ENCODE measurements at regions not wholly inside any gene's neighbourhood (a gene's known extent, or its start where the extent isn't known, plus 50 kb on each side); places are given as distances from the start of the nearest gene placed in this dataset.
"Not testable (repeated sequence)": the region's sequence is repeated elsewhere in the genome, so short reads cannot be mapped to it uniquely, and the experiment has no call there.

- Histone ChIP-seq H3K4me1 (ENCODE audit: low read depth) (no peaks in the 10 kb centered on the region), H3K36me3 (no peaks in the 10 kb centered on the region)
Measured at GRCh38 chr4:115213716-115214115, 100.3 kb upstream of the NDST4 start.

GRCh38 chr4:115201042-115201330 is 87.6 kb upstream of the NDST4 start:
- no peak for DNase-seq (ENCODE audit: low read depth in 1 of 2, low spot score in 1 of 2)
- H3K4me3 ChIP-seq = no peak overlapping the region
- TF ChIP-seq, protein P1, sequence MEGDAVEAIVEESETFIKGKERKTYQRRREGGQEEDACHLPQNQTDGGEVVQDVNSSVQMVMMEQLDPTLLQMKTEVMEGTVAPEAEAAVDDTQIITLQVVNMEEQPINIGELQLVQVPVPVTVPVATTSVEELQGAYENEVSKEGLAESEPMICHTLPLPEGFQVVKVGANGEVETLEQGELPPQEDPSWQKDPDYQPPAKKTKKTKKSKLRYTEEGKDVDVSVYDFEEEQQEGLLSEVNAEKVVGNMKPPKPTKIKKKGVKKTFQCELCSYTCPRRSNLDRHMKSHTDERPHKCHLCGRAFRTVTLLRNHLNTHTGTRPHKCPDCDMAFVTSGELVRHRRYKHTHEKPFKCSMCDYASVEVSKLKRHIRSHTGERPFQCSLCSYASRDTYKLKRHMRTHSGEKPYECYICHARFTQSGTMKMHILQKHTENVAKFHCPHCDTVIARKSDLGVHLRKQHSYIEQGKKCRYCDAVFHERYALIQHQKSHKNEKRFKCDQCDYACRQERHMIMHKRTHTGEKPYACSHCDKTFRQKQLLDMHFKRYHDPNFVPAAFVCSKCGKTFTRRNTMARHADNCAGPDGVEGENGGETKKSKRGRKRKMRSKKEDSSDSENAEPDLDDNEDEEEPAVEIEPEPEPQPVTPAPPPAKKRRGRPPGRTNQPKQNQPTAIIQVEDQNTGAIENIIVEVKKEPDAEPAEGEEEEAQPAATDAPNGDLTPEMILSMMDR (IDR thresholded peaks at IDR 0.05; ENCODE audit: low read depth, low read length) = no peak
- no peaks in the 10 kb centered on the region for H3K9me3 ChIP-seq (ENCODE audit: low read depth)
- H3K27ac ChIP-seq = no peak overlapping the region
- H3K27me3 ChIP-seq = no peaks in the 10 kb centered on the region
- peaks cover 7% of the 10 kb centered on the region for H3K4me1 ChIP-seq (ENCODE audit: low read depth)
- H3K36me3 ChIP-seq = no peaks in the 10 kb centered on the region

More at GRCh38 chr4:115213716-115214115, 100.3 kb upstream of the NDST4 start:
- Histone ChIP-seq H3K9me3 (ENCODE audit: low read depth) (no peaks in the 10 kb centered on the region), H3K4me3 (no peak overlapping the region), H3K27ac (no peak overlapping the region), H3K27me3 (no peaks in the 10 kb centered on the region)
- DNase-seq (ENCODE audit: low read depth in 1 of 2, low spot score in 1 of 2) = no peak
- TF ChIP-seq, protein P1 (IDR thresholded peaks at IDR 0.05; ENCODE audit: low read depth, low read length) = no peak

DNA sequence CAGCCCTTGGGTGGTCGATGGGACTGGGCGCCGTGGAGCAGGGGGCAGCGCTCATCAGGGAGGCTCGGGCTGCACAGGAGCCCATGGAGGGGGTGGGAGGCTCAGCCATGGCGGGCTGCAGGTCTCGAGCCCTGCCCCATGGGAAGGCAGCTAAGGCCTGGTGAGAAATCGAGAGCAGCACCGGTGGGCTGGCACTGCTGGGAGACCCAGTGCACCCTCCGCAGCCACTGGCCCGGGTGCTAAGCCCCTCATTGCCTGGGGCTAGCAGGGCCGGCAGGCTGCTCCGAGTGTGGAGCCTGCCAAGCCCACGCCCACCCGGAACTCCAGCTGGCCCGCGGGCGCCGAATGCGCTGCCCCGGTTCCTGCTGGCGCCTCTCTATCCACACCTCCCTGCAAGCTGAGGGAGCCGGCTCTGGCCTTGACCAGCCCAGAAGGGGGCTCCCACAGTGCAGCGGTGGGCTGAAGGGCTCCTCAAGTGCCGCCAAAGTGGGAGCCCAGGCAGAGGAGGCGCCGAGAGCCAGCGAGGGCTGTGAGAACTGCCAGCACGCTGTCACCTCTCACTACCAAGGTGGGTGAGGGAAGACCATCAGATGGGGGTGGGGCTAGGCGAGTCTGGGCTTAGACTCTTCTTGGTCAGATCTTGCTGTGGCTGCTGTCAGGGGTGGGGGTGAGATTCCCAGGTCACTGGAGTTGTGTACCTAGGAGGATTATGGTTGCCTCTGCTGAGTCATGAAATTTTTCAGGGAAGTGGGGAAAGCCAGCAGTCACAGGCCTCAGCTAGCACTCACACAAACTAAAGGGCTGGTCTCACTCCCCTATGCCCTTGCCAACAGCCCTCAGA is 87.0 kb upstream of the NDST4 start:
- not testable (repeated sequence) for H3K4me3 ChIP-seq; H3K27ac ChIP-seq; DNase-seq (ENCODE audit: low read depth in 1 of 2, low spot score in 1 of 2); H3K36me3 ChIP-seq; H3K9me3 ChIP-seq (ENCODE audit: low read depth); H3K4me1 ChIP-seq (ENCODE audit: low read depth); H3K27me3 ChIP-seq

DNA sequence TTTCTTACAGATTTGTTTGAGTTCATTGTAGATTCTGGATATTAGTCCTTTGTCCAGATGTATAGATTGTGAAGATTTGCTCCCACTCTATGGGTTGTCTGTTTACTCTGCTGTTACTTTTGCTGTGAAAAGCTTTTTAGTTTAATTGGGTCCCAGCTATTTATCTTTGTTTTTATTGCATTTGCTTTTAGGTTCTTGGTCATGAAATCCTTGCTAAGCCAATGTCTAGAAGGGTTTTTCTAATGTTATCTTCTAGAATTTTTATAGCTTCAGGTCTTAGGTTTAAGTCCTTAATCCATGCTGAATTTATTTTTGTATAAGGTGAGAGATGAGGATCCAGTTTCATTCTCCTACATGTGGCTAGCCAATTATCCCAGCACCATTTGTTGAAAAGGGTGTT is 81.2 kb upstream of the NDST4 start:
- not testable (repeated sequence) for H3K9me3 ChIP-seq (ENCODE audit: low read depth); H3K27me3 ChIP-seq; H3K36me3 ChIP-seq; DNase-seq (ENCODE audit: low read depth in 1 of 2, low spot score in 1 of 2); H3K4me3 ChIP-seq; H3K4me1 ChIP-seq (ENCODE audit: low read depth); H3K27ac ChIP-seq

DNA sequence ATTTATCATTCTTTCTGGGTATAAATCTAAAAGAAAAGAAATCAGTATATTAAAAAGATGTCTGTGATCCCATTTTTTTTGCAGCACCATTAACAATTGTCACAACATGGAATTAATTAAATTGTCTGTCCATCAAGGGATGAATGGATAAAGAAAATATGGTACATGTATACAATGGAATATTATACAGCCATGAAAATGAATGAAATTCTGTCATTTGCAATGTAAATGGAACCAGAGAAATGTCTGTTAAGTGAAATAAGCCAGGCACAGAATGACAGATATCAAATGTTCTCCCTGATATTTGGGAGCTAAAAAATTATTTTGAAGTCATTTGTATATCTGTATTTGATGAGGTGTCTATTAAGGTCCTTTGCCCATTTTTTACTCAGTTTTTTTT is 77.1 kb upstream of the NDST4 start:
- no peak for DNase-seq (ENCODE audit: low read depth in 1 of 2, low spot score in 1 of 2)
- no peak overlapping the region for H3K4me3 ChIP-seq
- H3K9me3 ChIP-seq (ENCODE audit: low read depth) = no peaks in the 10 kb centered on the region
- H3K27me3 ChIP-seq = no peaks in the 10 kb centered on the region
- TF ChIP-seq, protein P1 (IDR thresholded peaks at IDR 0.05; ENCODE audit: low read depth, low read length) = no peak
- no peak overlapping the region for H3K27ac ChIP-seq
- H3K4me1 ChIP-seq (ENCODE audit: low read depth) = no peaks in the 10 kb centered on the region
- no peaks in the 10 kb centered on the region for H3K36me3 ChIP-seq

- no peaks in the 10 kb centered on the region for H3K4me1 ChIP-seq (ENCODE audit: low read depth)
- TF ChIP-seq, protein P1 (IDR thresholded peaks at IDR 0.05; ENCODE audit: low read depth, low read length) = no peak
- no peaks in the 10 kb centered on the region for H3K36me3 ChIP-seq
- H3K4me3 ChIP-seq = no peak overlapping the region
- no peaks in the 10 kb centered on the region for H3K9me3 ChIP-seq (ENCODE audit: low read depth)
- no peaks in the 10 kb centered on the region for H3K27me3 ChIP-seq
- no peak overlapping the region for H3K27ac ChIP-seq
- DNase-seq (ENCODE audit: low read depth in 1 of 2, low spot score in 1 of 2) = no peak
Measured at GRCh38 chr4:115187136-115187535, 73.7 kb upstream of the NDST4 start.

GRCh38 chr4:115179438-115180062 is 66.1 kb upstream of the NDST4 start:
- not testable (repeated sequence) for H3K27ac ChIP-seq; H3K4me3 ChIP-seq; H3K4me1 ChIP-seq (ENCODE audit: low read depth); H3K36me3 ChIP-seq; H3K27me3 ChIP-seq; DNase-seq (ENCODE audit: low read depth in 1 of 2, low spot score in 1 of 2); H3K9me3 ChIP-seq (ENCODE audit: low read depth)

DNA sequence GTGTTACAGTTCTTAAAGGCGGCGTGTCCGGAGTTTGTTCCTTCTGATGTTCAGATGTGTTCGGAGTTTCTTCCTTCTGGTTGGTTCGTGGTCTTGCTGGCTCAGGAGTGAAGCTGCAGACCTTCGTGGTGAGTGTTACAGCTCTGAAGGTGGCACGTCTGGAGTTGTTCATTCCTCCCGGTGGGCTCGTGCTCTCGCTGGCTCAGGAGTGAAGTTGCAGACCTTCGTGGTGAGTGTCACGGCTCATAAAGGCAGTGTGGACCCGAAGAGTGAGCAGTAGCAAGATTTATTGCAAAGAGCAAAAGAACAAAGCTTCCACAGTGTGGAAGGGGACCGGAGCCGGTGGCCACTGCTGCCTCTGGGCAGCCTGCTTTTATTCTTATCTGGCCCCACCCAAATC is 65.3 kb upstream of the NDST4 start:
- not testable (repeated sequence) for H3K9me3 ChIP-seq (ENCODE audit: low read depth); H3K36me3 ChIP-seq; H3K4me1 ChIP-seq (ENCODE audit: low read depth); H3K4me3 ChIP-seq; H3K27ac ChIP-seq; DNase-seq (ENCODE audit: low read depth in 1 of 2, low spot score in 1 of 2); H3K27me3 ChIP-seq
